ENCODE measurements at regions not wholly inside any gene's neighbourhood (a gene's known extent, or its start where the extent isn't known, plus 50 kb on each side); places are given as distances from the start of the nearest gene placed in this dataset.

- TF ChIP-seq SIN3A (IDR thresholded peaks at IDR 0.05; ENCODE audit: borderline replicate concordance, insufficient read depth, low read length) (no peak), REST (IDR thresholded peaks at IDR 0.05; ENCODE audit: insufficient read depth in 1 of 2, low read depth in 2 of 2, low read length in 2 of 2) (no peak), POLR2AphosphoS5 (IDR thresholded peaks at IDR 0.05; ENCODE audit: low read depth, low read length) (no peak)
Observed at GRCh38 chr22:45061332-45061731, 51.5 kb upstream of the PHF21B start.
